Omental fat pad (tissue), 3 donors: ENCODE measurements at regions not wholly inside any gene's neighbourhood (a gene's known extent, or its start where the extent isn't known, plus 50 kb on each side); places are given as distances from the start of the nearest gene placed in this dataset.

Experiments used
- ATAC-seq: fragments of 150-250 bp; one replicate; pipeline ENCODE4 v1.9.1; 2016; ENCODE audit warnings: mild to moderate bottlenecking, moderate library complexity; ENCODE audit not compliant: low FRiP score
- DNase-seq: peaks from one replicate; pipeline ENCODE4 v3.0.0-alpha.2; 2019; ENCODE audit warnings: low spot score
- TF ChIP-seq, protein P1 (sequence below), 3 donors: fragments of 450-650 bp; IDR thresholded peaks; one replicate each; pipeline ENCODE4 v1.5.1; 2016 to 2017; ENCODE audit warnings: antibody characterized with exemption in 3 of 3, mild to moderate bottlenecking in 3 of 3, moderate library complexity in 2 of 3

- no peak for ATAC-seq
These were observed 599.5 kb downstream of the PKHD1 start for GRCh38 chr6:51487937-51488336.

DNA sequence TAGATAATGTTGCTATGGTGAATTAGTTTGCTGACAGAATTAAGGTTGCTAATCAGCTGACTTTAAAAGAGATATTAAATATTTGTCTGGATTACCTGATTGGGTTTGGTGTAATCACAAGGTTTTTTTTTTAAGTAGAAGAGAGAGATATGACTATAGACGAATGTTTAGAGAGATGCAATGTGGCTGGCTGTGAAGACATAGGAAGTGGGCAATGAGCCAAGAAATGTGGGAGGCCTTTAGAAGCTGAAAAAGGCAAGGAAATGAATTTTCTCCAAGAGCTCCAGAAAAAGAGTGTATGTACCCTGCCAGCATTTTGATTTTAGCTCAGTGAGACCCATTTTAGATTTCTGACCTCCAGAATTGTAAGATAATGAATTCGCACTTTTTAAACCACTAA is 598.3 kb downstream of the PKHD1 start:
- ATAC-seq (no peak), DNase-seq (no peak)
- TF ChIP-seq, protein P1, sequence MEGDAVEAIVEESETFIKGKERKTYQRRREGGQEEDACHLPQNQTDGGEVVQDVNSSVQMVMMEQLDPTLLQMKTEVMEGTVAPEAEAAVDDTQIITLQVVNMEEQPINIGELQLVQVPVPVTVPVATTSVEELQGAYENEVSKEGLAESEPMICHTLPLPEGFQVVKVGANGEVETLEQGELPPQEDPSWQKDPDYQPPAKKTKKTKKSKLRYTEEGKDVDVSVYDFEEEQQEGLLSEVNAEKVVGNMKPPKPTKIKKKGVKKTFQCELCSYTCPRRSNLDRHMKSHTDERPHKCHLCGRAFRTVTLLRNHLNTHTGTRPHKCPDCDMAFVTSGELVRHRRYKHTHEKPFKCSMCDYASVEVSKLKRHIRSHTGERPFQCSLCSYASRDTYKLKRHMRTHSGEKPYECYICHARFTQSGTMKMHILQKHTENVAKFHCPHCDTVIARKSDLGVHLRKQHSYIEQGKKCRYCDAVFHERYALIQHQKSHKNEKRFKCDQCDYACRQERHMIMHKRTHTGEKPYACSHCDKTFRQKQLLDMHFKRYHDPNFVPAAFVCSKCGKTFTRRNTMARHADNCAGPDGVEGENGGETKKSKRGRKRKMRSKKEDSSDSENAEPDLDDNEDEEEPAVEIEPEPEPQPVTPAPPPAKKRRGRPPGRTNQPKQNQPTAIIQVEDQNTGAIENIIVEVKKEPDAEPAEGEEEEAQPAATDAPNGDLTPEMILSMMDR (IDR thresholded peaks at IDR 0.05) = no peak

More at GRCh38 chr6:51487937-51488336, 599.5 kb downstream of the PKHD1 start:
- TF ChIP-seq, protein P1 (IDR thresholded peaks at IDR 0.05) = no peak
- no peak for DNase-seq

DNA sequence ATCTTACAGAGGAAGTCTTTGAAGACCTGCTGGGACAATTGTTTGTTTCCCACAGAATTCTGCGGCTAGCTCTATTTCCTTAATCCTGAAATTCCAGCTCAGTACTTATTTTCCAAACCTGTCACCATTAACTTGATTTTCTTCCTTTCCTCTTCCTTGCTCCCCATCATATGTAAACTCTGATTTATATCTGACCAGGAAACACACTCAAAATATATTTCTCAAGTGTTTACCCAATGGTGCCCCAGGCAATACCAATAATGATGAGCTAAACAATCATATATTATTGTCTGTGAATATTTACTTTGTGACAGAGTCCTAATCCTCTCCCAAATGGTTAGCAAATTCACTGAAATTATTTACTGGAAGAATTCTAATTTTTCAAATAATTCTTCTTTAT is 597.3 kb downstream of the PKHD1 start:
- no peak for DNase-seq
- TF ChIP-seq, protein P1 (IDR thresholded peaks at IDR 0.05) = no peak
- ATAC-seq = no peak

DNA sequence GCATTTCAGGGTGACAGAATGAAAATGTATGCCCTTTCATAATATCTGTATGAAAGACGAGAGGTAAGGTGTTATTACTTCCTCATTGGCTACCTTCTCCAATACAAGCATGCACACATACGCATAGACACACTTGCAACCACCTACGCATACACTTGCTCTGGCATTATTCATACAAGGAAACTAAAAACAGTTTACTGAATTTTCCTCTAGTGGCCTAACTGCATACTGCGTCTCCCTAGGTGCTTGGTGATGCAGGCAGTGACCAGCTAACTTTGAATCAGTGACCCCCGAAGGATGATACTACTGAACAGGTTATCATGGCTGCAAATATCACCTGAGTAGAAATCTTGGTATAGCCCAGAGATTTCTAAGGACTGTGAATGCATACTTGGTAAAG is 593.1 kb downstream of the PKHD1 start:
- ATAC-seq = no peak
- no peak for DNase-seq

GRCh38 chr6:51495096-51495495 is 592.3 kb downstream of the PKHD1 start:
- DNase-seq (no peak), ATAC-seq (no peak)
- TF ChIP-seq, protein P1 (IDR thresholded peaks at IDR 0.05) = no peak

More for the DNA sequence above, 593.1 kb downstream of the PKHD1 start:
- TF ChIP-seq, protein P1 (IDR thresholded peaks at IDR 0.05) = no peak

- ATAC-seq = no peak
- TF ChIP-seq, protein P1 (IDR thresholded peaks at IDR 0.05) = no peak
- DNase-seq = no peak
These were observed 591.6 kb downstream of the PKHD1 start for GRCh38 chr6:51495610-51496396.

DNA sequence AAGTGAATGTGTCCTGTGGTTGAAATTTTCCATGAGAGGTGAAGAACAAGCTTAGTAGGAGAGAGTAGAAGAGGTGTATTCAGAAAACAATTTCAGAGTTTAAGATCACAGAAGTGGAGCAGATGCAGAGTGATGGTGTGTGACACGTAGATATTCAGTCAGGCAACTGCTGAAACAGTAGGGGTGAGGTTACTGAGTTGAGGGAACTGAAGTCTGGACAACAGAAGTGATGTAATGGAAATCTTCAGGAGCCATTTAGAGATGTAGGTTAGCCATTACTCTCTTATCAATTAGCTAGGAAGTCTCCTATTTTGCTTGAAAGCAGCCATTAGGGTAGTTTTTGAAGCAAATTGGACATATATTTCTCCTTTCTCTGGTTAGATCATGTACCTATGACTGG is 584.4 kb downstream of the PKHD1 start:
- ATAC-seq (no peak), DNase-seq (no peak)
- TF ChIP-seq, protein P1 (IDR thresholded peaks at IDR 0.05) = no peak
